M059J (cell line): ENCODE measurements at regions not wholly inside any gene's neighbourhood (a gene's known extent, or its start where the extent isn't known, plus 50 kb on each side); places are given as distances from the start of the nearest gene placed in this dataset.
A peak's percentile ranks its signal among the peaks of the same experiment; 100 is the strongest.

ENCODE experiments used
- DNase-seq: peaks from one replicate; pipeline ENCODE4 v3.0.0-alpha.2; 2012; ENCODE audit warnings: low read depth

- DNase-seq = no peak
These were observed 190.7 kb upstream of the KCNJ16 start for GRCh38 chr17:69884356-69884755.

- no peak for DNase-seq
These were observed 190.2 kb upstream of the KCNJ16 start for GRCh38 chr17:69884846-69885245.

- no peak for DNase-seq
These were observed 176.4 kb upstream of the KCNJ16 start for GRCh38 chr17:69898601-69899000.

- no peak for DNase-seq
These were observed 174.9 kb upstream of the KCNJ16 start for GRCh38 chr17:69900101-69900500.

GRCh38 chr17:69900829-69901228, 174.2 kb upstream of the KCNJ16 start:
- no peak for DNase-seq

GRCh38 chr17:69906306-69906705, 168.7 kb upstream of the KCNJ16 start:
- DNase-seq = no peak

- no peak for DNase-seq
These were observed 167.7 kb upstream of the KCNJ16 start for GRCh38 chr17:69907132-69907847.

- DNase-seq = no peak
These were observed 166.2 kb upstream of the KCNJ16 start for GRCh38 chr17:69908626-69909368.

GRCh38 chr17:69909389-69909788, 165.6 kb upstream of the KCNJ16 start:
- no peak for DNase-seq

GRCh38 chr17:69912805-69913204, 162.2 kb upstream of the KCNJ16 start:
- DNase-seq = no peak

- DNase-seq = no peak
These were observed 161.8 kb upstream of the KCNJ16 start for GRCh38 chr17:69913216-69913615.

- DNase-seq = no peak
These were observed 161.4 kb upstream of the KCNJ16 start for GRCh38 chr17:69913616-69914015.

- DNase-seq = no peak
These were observed 160.5 kb upstream of the KCNJ16 start for GRCh38 chr17:69914520-69914919.

- no peak for DNase-seq
These were observed 158.3 kb upstream of the KCNJ16 start for GRCh38 chr17:69916761-69917160.

GRCh38 chr17:69918164-69918563, 156.9 kb upstream of the KCNJ16 start:
- no peak for DNase-seq

GRCh38 chr17:69919789-69920188, 155.2 kb upstream of the KCNJ16 start:
- DNase-seq = no peak

GRCh38 chr17:69921046-69921445, 154.0 kb upstream of the KCNJ16 start:
- no peak for DNase-seq

GRCh38 chr17:69928611-69929010, 146.4 kb upstream of the KCNJ16 start:
- DNase-seq = no peak

- DNase-seq = no peak
These were observed 138.0 kb upstream of the KCNJ16 start for GRCh38 chr17:69936996-69937395.

GRCh38 chr17:69943058-69943457, 132.0 kb upstream of the KCNJ16 start:
- no peak for DNase-seq

- DNase-seq = no peak
These were observed 130.6 kb upstream of the KCNJ16 start for GRCh38 chr17:69944406-69944805.

GRCh38 chr17:69945698-69946185, 129.3 kb upstream of the KCNJ16 start:
- no peak for DNase-seq

- peak; percentile 58 for DNase-seq
These were observed 127.8 kb upstream of the KCNJ16 start for GRCh38 chr17:69947027-69947759.
